IPS DF 6.9 (cell line): ENCODE measurements at regions not wholly inside any gene's neighbourhood (a gene's known extent, or its start where the extent isn't known, plus 50 kb on each side); places are given as distances from the start of the nearest gene placed in this dataset.

ENCODE experiments used
- DNase-seq: peaks from one replicate; pipeline ENCODE4 v3.0.0-alpha.2; 2013; ENCODE audit warnings: low read depth, low spot score
- H3K27ac ChIP-seq: one replicate; pipeline ENCODE4 v1.5.1; 2013; ENCODE audit warnings: low read length, control low read depth
- H3K27me3 ChIP-seq: 2 replicates; pipeline ENCODE4 v1.6.1; 2013; ENCODE audit warnings: mild to moderate bottlenecking, low read length; ENCODE audit not compliant: control insufficient read depth, insufficient read depth
- H3K36me3 ChIP-seq: 2 replicates; pipeline ENCODE4 v1.6.1; 2013; ENCODE audit warnings: low read length; ENCODE audit not compliant: control insufficient read depth, insufficient read depth
- H3K4me1 ChIP-seq: 2 replicates; pipeline ENCODE4 v1.6.1; 2013; ENCODE audit warnings: low read length; ENCODE audit not compliant: control insufficient read depth, insufficient read depth
- H3K4me3 ChIP-seq: 2 replicates; pipeline ENCODE4 v1.5.1; 2013; ENCODE audit warnings: mild to moderate bottlenecking, low read length
- H3K9me3 ChIP-seq: 2 replicates; pipeline ENCODE4 v1.6.1; 2013; ENCODE audit warnings: low read length, inconsistent platforms; ENCODE audit not compliant: control insufficient read depth, insufficient read depth
- WGBS: extraction: QIAGEN DNeasy Blood & Tissue Kit; methylation state at CpG from one replicate; pipeline ENCODE4 v1.1.7; 2013; ENCODE audit warnings: mixed read lengths, missing lambda C conversion rate; ENCODE audit not compliant: insufficient read length, insufficient coverage; 5-methylcytosine and 5-hydroxymethylcytosine counted together

GRCh38 chrX:97849951-97850350 lies 966.2 kb downstream of the RPA4 start:
- Histone ChIP-seq H3K4me3 (no peak overlapping the region), H3K36me3 (no peaks in the 10 kb centered on the region), H3K27me3 (no peaks in the 10 kb centered on the region), H3K4me1 (no peaks in the 10 kb centered on the region), H3K9me3 (no peaks in the 10 kb centered on the region), H3K27ac (no peak overlapping the region)
- no peak for DNase-seq

- Histone ChIP-seq H3K27ac (no peak overlapping the region), H3K9me3 (no peaks in the 10 kb centered on the region), H3K36me3 (no peaks in the 10 kb centered on the region), H3K4me1 (no peaks in the 10 kb centered on the region), H3K27me3 (no peaks in the 10 kb centered on the region), H3K4me3 (no peak overlapping the region)
- no CpG with 5 or more reads among the region's 1 CpG for WGBS
- DNase-seq: no peak
Observed at GRCh38 chrX:97850911-97851310, 967.2 kb downstream of the RPA4 start.

GRCh38 chrX:97854086-97854485 lies 970.4 kb downstream of the RPA4 start:
- Histone ChIP-seq H3K27ac (no peak overlapping the region), H3K36me3 (no peaks in the 10 kb centered on the region), H3K9me3 (no peaks in the 10 kb centered on the region), H3K27me3 (no peaks in the 10 kb centered on the region), H3K4me3 (no peak overlapping the region), H3K4me1 (no peaks in the 10 kb centered on the region)
- no peak for DNase-seq
- no CpG with 5 or more reads among the region's 2 CpGs for WGBS

- no peaks in the 10 kb centered on the region for H3K36me3 ChIP-seq
- no peaks in the 10 kb centered on the region for H3K4me1 ChIP-seq
- DNase-seq: no peak
- no peaks in the 10 kb centered on the region for H3K9me3 ChIP-seq
- no peak overlapping the region for H3K27ac ChIP-seq
- no CpG with 5 or more reads among the region's 1 CpG for WGBS
- H3K4me3 ChIP-seq: no peak overlapping the region
- no peaks in the 10 kb centered on the region for H3K27me3 ChIP-seq
Observed at GRCh38 chrX:97858592-97858991, 974.9 kb downstream of the RPA4 start.

GRCh38 chrX:97860226-97860625 lies 976.5 kb downstream of the RPA4 start:
- Histone ChIP-seq H3K9me3 (no peaks in the 10 kb centered on the region), H3K27ac (no peak overlapping the region), H3K4me1 (no peaks in the 10 kb centered on the region), H3K36me3 (no peaks in the 10 kb centered on the region), H3K4me3 (no peak overlapping the region), H3K27me3 (no peaks in the 10 kb centered on the region)
- no peak for DNase-seq
- WGBS: no CpG with 5 or more reads among the region's 1 CpG

- Histone ChIP-seq H3K36me3 (no peaks in the 10 kb centered on the region), H3K27me3 (no peaks in the 10 kb centered on the region), H3K9me3 (no peaks in the 10 kb centered on the region), H3K4me3 (no peak overlapping the region), H3K27ac (no peak overlapping the region), H3K4me1 (no peaks in the 10 kb centered on the region)
- DNase-seq: no peak
- WGBS: no CpG with 5 or more reads among the region's 3 CpGs
Observed at GRCh38 chrX:97863261-97863660, 979.6 kb downstream of the RPA4 start.

- no peaks in the 10 kb centered on the region for H3K27me3 ChIP-seq
- WGBS: no CpG with 5 or more reads among the region's 2 CpGs
- no peaks in the 10 kb centered on the region for H3K4me1 ChIP-seq
- H3K27ac ChIP-seq: no peak overlapping the region
- H3K4me3 ChIP-seq: no peak overlapping the region
- no peaks in the 10 kb centered on the region for H3K9me3 ChIP-seq
- H3K36me3 ChIP-seq: no peaks in the 10 kb centered on the region
- no peak for DNase-seq
Observed at GRCh38 chrX:97867266-97867665, 983.6 kb downstream of the RPA4 start.

- Histone ChIP-seq H3K27me3 (no peaks in the 10 kb centered on the region), H3K27ac (no peak overlapping the region), H3K4me3 (no peak overlapping the region), H3K36me3 (no peaks in the 10 kb centered on the region), H3K9me3 (no peaks in the 10 kb centered on the region), H3K4me1 (no peaks in the 10 kb centered on the region)
- no CpG with 5 or more reads among the region's 2 CpGs for whole genome bisulfite sequencing
- no peak for DNase-seq
Observed at GRCh38 chrX:97876697-97877407, 993.1 kb downstream of the RPA4 start.

- Histone ChIP-seq H3K4me1 (no peaks in the 10 kb centered on the region), H3K36me3 (no peaks in the 10 kb centered on the region), H3K4me3 (no peak overlapping the region), H3K9me3 (no peaks in the 10 kb centered on the region), H3K27me3 (no peaks in the 10 kb centered on the region), H3K27ac (no peak overlapping the region)
- no CpG with 5 or more reads among the region's 3 CpGs for WGBS
- DNase-seq: no peak
Observed at GRCh38 chrX:97882306-97882705, 998.6 kb downstream of the RPA4 start.

GRCh38 chrX:97895751-97896150 lies 1012.0 kb downstream of the RPA4 start:
- WGBS: no CpG with 5 or more reads among the region's 1 CpG

GRCh38 chrX:97897998-97898397 lies 1014.3 kb downstream of the RPA4 start:
- Histone ChIP-seq H3K4me1 (no peaks in the 10 kb centered on the region), H3K27me3 (no peaks in the 10 kb centered on the region), H3K36me3 (no peaks in the 10 kb centered on the region), H3K4me3 (no peak overlapping the region), H3K9me3 (no peaks in the 10 kb centered on the region), H3K27ac (no peak overlapping the region)
- WGBS: no CpG with 5 or more reads among the region's 1 CpG
- no peak for DNase-seq

More at GRCh38 chrX:97895751-97896150, 1012.0 kb downstream of the RPA4 start:
- Histone ChIP-seq H3K27me3 (no peaks in the 10 kb centered on the region), H3K36me3 (no peaks in the 10 kb centered on the region), H3K4me1 (no peaks in the 10 kb centered on the region), H3K27ac (no peak overlapping the region), H3K4me3 (no peak overlapping the region), H3K9me3 (no peaks in the 10 kb centered on the region)
- no peak for DNase-seq
